ENCODE measurements at regions not wholly inside any gene's neighbourhood (a gene's known extent, or its start where the extent isn't known, plus 50 kb on each side); places are given as distances from the start of the nearest gene placed in this dataset.

DNA sequence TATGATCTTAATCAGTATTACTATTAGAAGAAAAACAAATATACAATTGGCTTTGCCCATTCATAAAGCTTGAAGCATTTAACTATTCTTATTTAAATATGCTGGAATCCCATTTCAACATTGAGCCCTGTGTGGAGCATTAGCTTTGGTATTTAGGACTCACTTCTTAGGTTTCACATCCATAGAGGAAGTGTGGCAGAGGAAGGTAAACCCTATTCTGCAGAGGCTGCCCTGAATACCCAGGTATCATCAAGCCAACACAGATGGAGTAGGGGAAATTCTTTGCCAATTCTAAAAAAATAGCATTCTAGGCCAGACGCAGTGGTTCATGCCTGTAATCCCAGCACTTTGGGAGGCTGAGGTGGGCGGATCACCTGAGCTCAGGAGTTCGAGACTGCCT is 361.5 kb downstream of the FIGN start:
- Histone ChIP-seq H3K27ac (no peak overlapping the region), H3K4me3 (no peak overlapping the region), H3K4me1 (no peaks in the 10 kb centered on the region), H3K4me2 (no peak overlapping the region), H3K9me3 (no peaks in the 10 kb centered on the region)
- CTCF ChIA-PET: no interaction called here
- POLR2A ChIA-PET: no interaction called here
- DNase-seq (ENCODE audit: low read depth in 1 of 2, low spot score in 1 of 2) (no peak), ATAC-seq (no peak), FAIRE-seq (no peak)
- TF ChIP-seq, protein P1, sequence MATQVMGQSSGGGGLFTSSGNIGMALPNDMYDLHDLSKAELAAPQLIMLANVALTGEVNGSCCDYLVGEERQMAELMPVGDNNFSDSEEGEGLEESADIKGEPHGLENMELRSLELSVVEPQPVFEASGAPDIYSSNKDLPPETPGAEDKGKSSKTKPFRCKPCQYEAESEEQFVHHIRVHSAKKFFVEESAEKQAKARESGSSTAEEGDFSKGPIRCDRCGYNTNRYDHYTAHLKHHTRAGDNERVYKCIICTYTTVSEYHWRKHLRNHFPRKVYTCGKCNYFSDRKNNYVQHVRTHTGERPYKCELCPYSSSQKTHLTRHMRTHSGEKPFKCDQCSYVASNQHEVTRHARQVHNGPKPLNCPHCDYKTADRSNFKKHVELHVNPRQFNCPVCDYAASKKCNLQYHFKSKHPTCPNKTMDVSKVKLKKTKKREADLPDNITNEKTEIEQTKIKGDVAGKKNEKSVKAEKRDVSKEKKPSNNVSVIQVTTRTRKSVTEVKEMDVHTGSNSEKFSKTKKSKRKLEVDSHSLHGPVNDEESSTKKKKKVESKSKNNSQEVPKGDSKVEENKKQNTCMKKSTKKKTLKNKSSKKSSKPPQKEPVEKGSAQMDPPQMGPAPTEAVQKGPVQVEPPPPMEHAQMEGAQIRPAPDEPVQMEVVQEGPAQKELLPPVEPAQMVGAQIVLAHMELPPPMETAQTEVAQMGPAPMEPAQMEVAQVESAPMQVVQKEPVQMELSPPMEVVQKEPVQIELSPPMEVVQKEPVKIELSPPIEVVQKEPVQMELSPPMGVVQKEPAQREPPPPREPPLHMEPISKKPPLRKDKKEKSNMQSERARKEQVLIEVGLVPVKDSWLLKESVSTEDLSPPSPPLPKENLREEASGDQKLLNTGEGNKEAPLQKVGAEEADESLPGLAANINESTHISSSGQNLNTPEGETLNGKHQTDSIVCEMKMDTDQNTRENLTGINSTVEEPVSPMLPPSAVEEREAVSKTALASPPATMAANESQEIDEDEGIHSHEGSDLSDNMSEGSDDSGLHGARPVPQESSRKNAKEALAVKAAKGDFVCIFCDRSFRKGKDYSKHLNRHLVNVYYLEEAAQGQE (IDR thresholded peaks at IDR 0.05): no peak
- TF ChIP-seq FOXS1 (CRISPR knock-in tag; IDR thresholded peaks at IDR 0.05) (no peak), CEBPB (IDR thresholded peaks at IDR 0.05) (no peak)
- 100% methylated on average over 3 of the region's 3 CpGs for WGBS (ENCODE audit: missing lambda C conversion rate)

DNA sequence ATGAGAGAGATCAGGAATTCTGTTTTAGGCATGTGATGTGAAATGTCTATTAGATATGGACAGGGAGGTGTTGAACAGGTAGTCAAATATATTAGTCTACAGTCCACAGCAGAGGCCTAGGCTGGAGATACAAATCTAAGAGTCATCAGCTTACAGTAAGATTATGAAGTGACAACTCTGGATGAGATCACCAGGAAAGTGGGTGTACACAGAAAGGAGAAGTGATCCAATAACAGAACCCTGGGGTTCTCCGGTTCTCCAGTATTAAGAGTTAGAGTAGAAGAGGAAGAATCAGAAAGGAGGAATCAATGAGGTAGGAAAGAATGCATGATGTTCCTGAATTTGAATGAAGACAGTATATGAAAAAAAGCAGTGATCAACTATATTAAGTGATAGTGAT is 362.3 kb downstream of the FIGN start:
- TF ChIP-seq, protein P2, sequence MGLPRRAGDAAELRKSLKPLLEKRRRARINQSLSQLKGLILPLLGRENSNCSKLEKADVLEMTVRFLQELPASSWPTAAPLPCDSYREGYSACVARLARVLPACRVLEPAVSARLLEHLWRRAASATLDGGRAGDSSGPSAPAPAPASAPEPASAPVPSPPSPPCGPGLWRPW (IDR thresholded peaks at IDR 0.05): no peak
- TF ChIP-seq, protein P3, sequence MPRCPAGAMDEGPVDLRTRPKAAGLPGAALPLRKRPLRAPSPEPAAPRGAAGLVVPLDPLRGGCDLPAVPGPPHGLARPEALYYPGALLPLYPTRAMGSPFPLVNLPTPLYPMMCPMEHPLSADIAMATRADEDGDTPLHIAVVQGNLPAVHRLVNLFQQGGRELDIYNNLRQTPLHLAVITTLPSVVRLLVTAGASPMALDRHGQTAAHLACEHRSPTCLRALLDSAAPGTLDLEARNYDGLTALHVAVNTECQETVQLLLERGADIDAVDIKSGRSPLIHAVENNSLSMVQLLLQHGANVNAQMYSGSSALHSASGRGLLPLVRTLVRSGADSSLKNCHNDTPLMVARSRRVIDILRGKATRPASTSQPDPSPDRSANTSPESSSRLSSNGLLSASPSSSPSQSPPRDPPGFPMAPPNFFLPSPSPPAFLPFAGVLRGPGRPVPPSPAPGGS (IDR thresholded peaks at IDR 0.05): no peak
- TF ChIP-seq KDM5A (IDR thresholded peaks at IDR 0.05): no peak
- no peak for TF ChIP-seq HOXA7 (CRISPR knock-in tag; IDR thresholded peaks at IDR 0.05)
- no peak for TF ChIP-seq ZSCAN20 (CRISPR knock-in tag; IDR thresholded peaks at IDR 0.05)
- no peak for TF ChIP-seq NR3C1 (IDR thresholded peaks at IDR 0.05)
- Histone ChIP-seq H3K4me2 (no peak overlapping the region), H3K9me3 (no peaks in the 10 kb centered on the region), H3K4me1 (peaks cover under 1% of the 10 kb centered on the region; the same call in 1 of the 3 replicates), H3K4me3 (no peak overlapping the region), H3K27ac (no peak overlapping the region)
- POLR2A ChIA-PET: no interaction called here
- no peak for FAIRE-seq
- 92% methylated on average over 1 of the region's 1 CpG for WGBS (ENCODE audit: missing lambda C conversion rate)
- DNase-seq (ENCODE audit: low read depth in 1 of 2, low spot score in 1 of 2): no peak
- no peak for ATAC-seq
- CTCF ChIA-PET: interaction anchor here (0.5 kb wide), 1 partner anchor 175 kb away, joined by 3 read pairs; no protein-coding TSS in a partner anchor

DNA sequence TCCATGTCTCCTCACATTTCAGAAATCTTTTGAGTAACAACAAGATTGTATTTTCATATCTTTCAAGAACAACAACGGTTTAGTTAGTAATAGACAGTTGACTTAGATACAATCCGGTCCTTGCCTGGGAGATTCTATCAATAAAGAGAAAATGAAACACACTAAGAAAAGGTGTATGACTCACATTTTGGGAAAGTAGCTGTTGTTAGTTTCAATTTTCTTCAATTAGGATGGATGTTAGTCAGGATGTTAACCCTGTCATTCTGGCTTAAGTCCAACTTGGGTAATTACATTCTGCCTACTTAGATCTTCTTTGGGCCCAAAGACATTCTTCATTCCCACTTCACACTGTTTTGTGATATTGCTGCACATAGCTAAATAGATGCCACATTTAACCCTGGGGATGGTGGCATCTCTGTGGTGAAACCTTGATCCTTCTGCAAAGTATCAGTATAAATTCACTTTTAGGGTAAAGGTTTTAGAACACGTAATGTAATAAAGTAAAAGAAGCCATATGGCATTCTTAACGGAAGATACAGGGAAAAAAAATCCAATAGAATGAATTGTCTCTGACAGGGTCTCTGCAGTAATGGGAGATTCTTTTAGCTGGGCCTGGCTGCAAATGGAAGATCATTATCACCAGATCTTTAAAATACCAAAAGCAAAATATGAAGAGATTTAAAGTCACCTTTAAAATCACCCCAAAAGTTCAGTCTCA is 365.5 kb downstream of the FIGN start:
- Histone ChIP-seq H3K27ac (no peak overlapping the region), H3K4me2 (no peak overlapping the region), H3K9me3 (no peaks in the 10 kb centered on the region), H3K4me1 (peaks cover 11% of the 10 kb centered on the region; the same call in 2 of the 3 replicates), H3K4me3 (no peak overlapping the region)
- 81% methylated on average over 4 of the region's 4 CpGs for WGBS (ENCODE audit: missing lambda C conversion rate)
- CTCF ChIA-PET: no interaction called here
- TF ChIP-seq, protein P4, sequence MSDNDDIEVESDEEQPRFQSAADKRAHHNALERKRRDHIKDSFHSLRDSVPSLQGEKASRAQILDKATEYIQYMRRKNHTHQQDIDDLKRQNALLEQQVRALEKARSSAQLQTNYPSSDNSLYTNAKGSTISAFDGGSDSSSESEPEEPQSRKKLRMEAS (IDR thresholded peaks at IDR 0.05): no peak
- no peak for TF ChIP-seq RAD21 (conservative IDR thresholded peaks at IDR 0.05 in 1 of 2, IDR thresholded peaks at IDR 0.05 in 1 of 2)
- TF ChIP-seq SREBF2 (IDR thresholded peaks at IDR 0.05): no peak
- no peak for TF ChIP-seq GATA3 (IDR thresholded peaks at IDR 0.05; ENCODE audit: borderline replicate concordance)
- TF ChIP-seq, protein P5, sequence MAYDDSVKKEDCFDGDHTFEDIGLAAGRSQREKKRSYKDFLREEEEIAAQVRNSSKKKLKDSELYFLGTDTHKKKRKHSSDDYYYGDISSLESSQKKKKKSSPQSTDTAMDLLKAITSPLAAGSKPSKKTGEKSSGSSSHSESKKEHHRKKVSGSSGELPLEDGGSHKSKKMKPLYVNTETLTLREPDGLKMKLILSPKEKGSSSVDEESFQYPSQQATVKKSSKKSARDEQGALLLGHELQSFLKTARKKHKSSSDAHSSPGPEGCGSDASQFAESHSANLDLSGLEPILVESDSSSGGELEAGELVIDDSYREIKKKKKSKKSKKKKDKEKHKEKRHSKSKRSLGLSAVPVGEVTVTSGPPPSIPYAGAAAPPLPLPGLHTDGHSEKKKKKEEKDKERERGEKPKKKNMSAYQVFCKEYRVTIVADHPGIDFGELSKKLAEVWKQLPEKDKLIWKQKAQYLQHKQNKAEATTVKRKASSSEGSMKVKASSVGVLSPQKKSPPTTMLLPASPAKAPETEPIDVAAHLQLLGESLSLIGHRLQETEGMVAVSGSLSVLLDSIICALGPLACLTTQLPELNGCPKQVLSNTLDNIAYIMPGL (CRISPR knock-in tag; IDR thresholded peaks at IDR 0.05; ENCODE audit: borderline replicate concordance): no peak
- TF ChIP-seq, protein P1 (IDR thresholded peaks at IDR 0.05): no peak
- FAIRE-seq (no peak), ATAC-seq (no peak), DNase-seq (ENCODE audit: low read depth in 1 of 2, low spot score in 1 of 2) (no peak)
- POLR2A ChIA-PET: no interaction called here

All from A549 (cell line).